Mesendoderm (in vitro differentiated cells): ENCODE measurements at regions not wholly inside any gene's neighbourhood (a gene's known extent, or its start where the extent isn't known, plus 50 kb on each side); places are given as distances from the start of the nearest gene placed in this dataset.

Source experiments
- DNase-seq: peaks from one replicate; pipeline ENCODE4 v3.0.0; 2013
- H2AK5ac ChIP-seq: 2 replicates; pipeline ENCODE4 v1.6.1; 2013; ENCODE audit warnings: low read length, inconsistent platforms
- H2BK120ac ChIP-seq: 2 replicates; pipeline ENCODE4 v1.6.1; 2013; ENCODE audit warnings: low read depth, mild to moderate bottlenecking, low read length, moderate library complexity, mixed read lengths
- H2BK15ac ChIP-seq: replicated peaks from 2 replicates; pipeline ENCODE4 v1.6.1; 2013; ENCODE audit warnings: low read depth, mild to moderate bottlenecking, moderate library complexity
- H2BK5ac ChIP-seq: 2 replicates; pipeline ENCODE4 v1.6.1; 2013; ENCODE audit warnings: low read length, inconsistent platforms
- H3K18ac ChIP-seq: 2 replicates; pipeline ENCODE4 v1.6.1; 2013; ENCODE audit warnings: mild to moderate bottlenecking, low read length, mixed read lengths
- H3K23ac ChIP-seq: one replicate; pipeline ENCODE4 v1.6.1; 2013; ENCODE audit warnings: low read length
- H3K27ac ChIP-seq: 2 replicates; pipeline ENCODE4 v1.5.1; 2013; ENCODE audit warnings: low read depth, mild to moderate bottlenecking, inconsistent platforms, low read length, moderate library complexity
- H3K27me3 ChIP-seq: 2 replicates; pipeline ENCODE4 v1.6.1; 2013; ENCODE audit warnings: low read length, control low read depth, mild to moderate bottlenecking, inconsistent platforms; ENCODE audit not compliant: insufficient read depth, poor library complexity
- H3K36me3 ChIP-seq: 2 replicates; pipeline ENCODE4 v1.6.1; 2013; ENCODE audit warnings: low read length, inconsistent platforms; ENCODE audit not compliant: control insufficient read depth, insufficient read depth
- H3K4ac ChIP-seq: one replicate; pipeline ENCODE4 v1.6.1; 2013; ENCODE audit warnings: low read depth, mild to moderate bottlenecking, low read length, moderate library complexity
- H3K4me1 ChIP-seq: 2 replicates; pipeline ENCODE4 v1.6.1; 2013; ENCODE audit warnings: low read depth, low read length, inconsistent platforms; ENCODE audit not compliant: control insufficient read depth
- H3K4me2 ChIP-seq: 2 replicates; pipeline ENCODE4 v1.6.1; 2013; ENCODE audit warnings: low read length
- H3K4me3 ChIP-seq: 2 replicates; pipeline ENCODE4 v1.5.1; 2013; ENCODE audit warnings: mild to moderate bottlenecking, low read length
- H3K56ac ChIP-seq: one replicate; pipeline ENCODE4 v1.6.1; 2013; ENCODE audit warnings: low read length
- H3K79me1 ChIP-seq: 2 replicates; pipeline ENCODE4 v1.6.1; 2013; ENCODE audit warnings: low read length, inconsistent platforms
- H3K79me2 ChIP-seq: 2 replicates; pipeline ENCODE4 v1.6.1; 2013; ENCODE audit warnings: mild to moderate bottlenecking, low read length; ENCODE audit not compliant: control insufficient read depth, insufficient read depth
- H3K9ac ChIP-seq: 2 replicates; pipeline ENCODE4 v1.6.1; 2013; ENCODE audit warnings: low read length, inconsistent platforms
- H4K5ac ChIP-seq: one replicate; pipeline ENCODE4 v1.6.1; 2013; ENCODE audit warnings: low read length
- H4K8ac ChIP-seq: one replicate; pipeline ENCODE4 v1.6.1; 2013; ENCODE audit warnings: low read depth, mild to moderate bottlenecking, control low read depth, low read length, moderate library complexity
- WGBS: extraction: QIAGEN DNeasy Blood & Tissue Kit; methylation state at CpG from one replicate; pipeline ENCODE4 v1.1.7; 2013; ENCODE audit warnings: low lambda C conversion rate, missing lambda C conversion rate; ENCODE audit not compliant: insufficient coverage; ENCODE audit errors: extremely low coverage; 5-methylcytosine and 5-hydroxymethylcytosine counted together

DNA sequence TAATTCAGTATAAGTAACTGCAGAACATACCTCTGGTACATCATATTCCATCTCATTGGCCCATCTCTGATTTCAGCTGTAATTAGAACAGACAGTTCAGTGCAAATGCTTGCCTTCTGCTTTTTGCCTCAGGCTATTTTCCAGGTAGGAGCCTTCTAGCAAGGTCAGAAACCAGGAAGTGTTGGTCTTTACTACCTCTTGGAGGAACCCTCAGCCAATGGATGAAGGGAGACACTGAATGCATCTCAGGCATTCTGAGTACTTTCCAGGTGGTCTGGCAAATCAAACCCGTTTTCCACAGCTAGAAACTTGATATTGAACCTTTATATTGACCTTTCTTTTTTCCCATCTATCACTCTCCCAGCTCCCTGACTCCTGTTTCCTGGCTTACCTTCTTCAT lies 348.5 kb upstream of the SOX2 start:
- Histone ChIP-seq H3K27me3 (no peaks in the 10 kb centered on the region), H3K4me1 (no peaks in the 10 kb centered on the region), H3K4ac (no peak overlapping the region), H3K9ac (no peak overlapping the region), H4K8ac (no peak overlapping the region), H3K4me2 (no peak overlapping the region), H3K56ac (no peak overlapping the region), H3K79me1 (no peaks in the 10 kb centered on the region), H4K5ac (no peak overlapping the region), H3K4me3 (no peak overlapping the region), H2BK5ac (no peak overlapping the region), H3K27ac (no peak overlapping the region), H2AK5ac (no peak overlapping the region), H2BK120ac (no peak overlapping the region), H2BK15ac (no peak overlapping the region), H3K79me2 (no peaks in the 10 kb centered on the region), H3K18ac (no peak overlapping the region), H3K23ac (no peak overlapping the region), H3K36me3 (no peaks in the 10 kb centered on the region)
- DNase-seq = peak; percentile 14
- WGBS = no CpG with 5 or more reads among the region's 1 CpG

DNA sequence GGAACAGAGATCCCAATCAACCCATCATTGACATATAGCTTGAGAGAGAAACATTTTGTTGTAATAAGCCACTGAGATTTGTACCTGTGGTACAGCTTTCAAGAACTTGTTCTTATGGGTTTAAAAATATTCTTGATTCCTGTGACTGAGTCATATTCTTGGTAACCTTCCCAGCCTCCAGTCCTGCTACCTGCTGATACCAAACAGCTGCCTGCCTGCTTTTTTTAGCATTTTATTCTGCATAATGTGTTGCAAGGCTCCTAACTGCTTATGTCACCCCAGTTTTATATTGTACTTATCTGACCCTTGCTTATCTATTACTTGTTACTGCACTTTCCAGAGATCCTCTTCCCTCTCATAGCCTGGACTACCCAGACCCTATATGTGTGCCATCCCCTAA lies 349.3 kb upstream of the SOX2 start:
- Histone ChIP-seq H3K56ac (no peak overlapping the region), H3K79me1 (no peaks in the 10 kb centered on the region), H3K36me3 (no peaks in the 10 kb centered on the region), H2BK15ac (no peak overlapping the region), H2BK120ac (no peak overlapping the region), H3K9ac (no peak overlapping the region), H3K4me3 (no peak overlapping the region), H2AK5ac (no peak overlapping the region), H4K8ac (no peak overlapping the region), H3K23ac (no peak overlapping the region), H3K4me1 (no peaks in the 10 kb centered on the region), H4K5ac (no peak overlapping the region), H2BK5ac (no peak overlapping the region), H3K18ac (no peak overlapping the region), H3K4ac (no peak overlapping the region), H3K27me3 (no peaks in the 10 kb centered on the region), H3K27ac (no peak overlapping the region), H3K4me2 (no peak overlapping the region), H3K79me2 (no peaks in the 10 kb centered on the region)
- DNase-seq = no peak

DNA sequence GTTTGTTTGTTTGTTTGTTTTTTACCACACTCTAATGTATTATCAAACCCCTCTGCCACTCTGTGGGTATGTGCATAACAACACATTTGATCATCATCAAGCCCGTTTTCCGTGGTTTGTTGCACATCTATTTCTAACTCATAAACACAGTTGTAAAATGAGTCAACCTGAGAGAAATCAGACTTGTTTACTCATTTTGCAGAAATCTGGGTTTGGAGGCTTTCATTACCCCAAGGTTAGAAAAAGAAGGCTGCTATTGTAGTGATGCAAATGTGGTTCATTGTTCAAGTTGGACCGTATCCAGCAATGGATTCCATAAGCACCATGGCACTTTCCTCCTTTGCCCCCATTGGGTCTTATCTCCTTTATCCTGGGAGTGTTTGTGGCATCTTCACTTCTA lies 353.2 kb upstream of the SOX2 start:
- Histone ChIP-seq H3K4me3 (no peak overlapping the region), H3K23ac (no peak overlapping the region), H3K79me2 (no peaks in the 10 kb centered on the region), H4K5ac (no peak overlapping the region), H3K9ac (no peak overlapping the region), H3K56ac (no peak overlapping the region), H2BK120ac (no peak overlapping the region), H3K36me3 (no peaks in the 10 kb centered on the region), H3K27me3 (no peaks in the 10 kb centered on the region), H3K4me1 (no peaks in the 10 kb centered on the region), H3K4ac (no peak overlapping the region), H4K8ac (no peak overlapping the region), H3K27ac (no peak overlapping the region), H3K4me2 (no peak overlapping the region), H3K18ac (no peak overlapping the region), H2AK5ac (no peak overlapping the region), H3K79me1 (no peaks in the 10 kb centered on the region), H2BK5ac (no peak overlapping the region), H2BK15ac (no peak overlapping the region)
- no CpG with 5 or more reads among the region's 3 CpGs for WGBS
- peak; percentile 8 for DNase-seq

DNA sequence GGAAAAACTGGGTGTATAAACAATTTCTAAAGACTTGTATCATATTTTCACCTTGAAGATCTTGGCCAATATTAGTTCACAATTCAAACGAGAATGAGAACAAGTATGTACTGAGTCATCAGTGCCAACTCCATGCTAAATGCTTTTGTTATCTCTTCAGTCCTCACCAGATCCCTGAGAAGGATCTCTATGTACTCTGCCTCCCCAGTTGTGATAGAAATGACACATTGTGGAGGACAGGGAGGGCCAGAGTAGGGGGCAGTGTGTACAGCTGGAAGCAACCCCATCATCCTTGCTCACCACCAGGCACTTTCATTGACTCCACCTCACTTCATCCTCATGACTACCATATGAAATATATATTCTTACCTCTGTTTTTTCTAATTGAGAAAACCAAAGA lies 353.7 kb upstream of the SOX2 start:
- H3K4me1 ChIP-seq = no peaks in the 10 kb centered on the region
- no peaks in the 10 kb centered on the region for H3K79me2 ChIP-seq
- H2BK15ac ChIP-seq = no peak overlapping the region
- DNase-seq = peak; percentile 20
- H3K27me3 ChIP-seq = no peaks in the 10 kb centered on the region
- no peak overlapping the region for H3K23ac ChIP-seq
- H3K18ac ChIP-seq = no peak overlapping the region
- H3K56ac ChIP-seq = no peak overlapping the region
- H3K4me3 ChIP-seq = no peak overlapping the region
- no CpG with 5 or more reads among the region's 1 CpG for WGBS
- H3K27ac ChIP-seq = no peak overlapping the region
- H3K79me1 ChIP-seq = no peaks in the 10 kb centered on the region
- H2BK120ac ChIP-seq = no peak overlapping the region
- no peak overlapping the region for H2BK5ac ChIP-seq
- no peaks in the 10 kb centered on the region for H3K36me3 ChIP-seq
- H2AK5ac ChIP-seq = no peak overlapping the region
- no peak overlapping the region for H4K5ac ChIP-seq
- no peak overlapping the region for H4K8ac ChIP-seq
- no peak overlapping the region for H3K4ac ChIP-seq
- no peak overlapping the region for H3K4me2 ChIP-seq
- H3K9ac ChIP-seq = no peak overlapping the region

DNA sequence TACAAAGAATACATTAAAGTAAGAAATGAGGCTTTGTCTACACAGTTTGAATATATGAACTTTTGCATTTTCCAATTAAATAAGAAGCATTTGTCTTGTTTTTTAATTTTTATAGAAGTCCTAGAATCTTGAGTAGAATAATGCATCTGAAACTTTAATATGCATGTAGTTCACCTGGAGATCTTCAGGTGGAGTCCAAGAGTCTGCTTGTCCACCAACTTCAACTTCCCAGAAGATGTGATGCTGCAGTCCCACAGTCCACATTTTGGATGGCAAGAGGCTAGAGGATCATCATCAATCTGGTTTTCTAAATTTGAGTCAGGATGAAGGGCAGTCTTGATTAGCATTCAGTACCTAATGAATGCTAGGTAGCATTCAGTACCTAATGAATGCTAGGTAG lies 357.6 kb upstream of the SOX2 start:
- no peak for DNase-seq
- Histone ChIP-seq H3K4me3 (no peak overlapping the region), H3K36me3 (no peaks in the 10 kb centered on the region), H3K4me1 (no peaks in the 10 kb centered on the region), H2BK15ac (no peak overlapping the region), H3K23ac (no peak overlapping the region), H4K5ac (no peak overlapping the region), H3K79me2 (no peaks in the 10 kb centered on the region), H3K79me1 (no peaks in the 10 kb centered on the region), H3K4me2 (no peak overlapping the region), H4K8ac (no peak overlapping the region), H2AK5ac (no peak overlapping the region), H3K18ac (no peak overlapping the region), H3K56ac (no peak overlapping the region), H3K27me3 (no peaks in the 10 kb centered on the region), H3K9ac (no peak overlapping the region), H2BK5ac (no peak overlapping the region), H3K4ac (no peak overlapping the region), H2BK120ac (no peak overlapping the region), H3K27ac (no peak overlapping the region)

DNA sequence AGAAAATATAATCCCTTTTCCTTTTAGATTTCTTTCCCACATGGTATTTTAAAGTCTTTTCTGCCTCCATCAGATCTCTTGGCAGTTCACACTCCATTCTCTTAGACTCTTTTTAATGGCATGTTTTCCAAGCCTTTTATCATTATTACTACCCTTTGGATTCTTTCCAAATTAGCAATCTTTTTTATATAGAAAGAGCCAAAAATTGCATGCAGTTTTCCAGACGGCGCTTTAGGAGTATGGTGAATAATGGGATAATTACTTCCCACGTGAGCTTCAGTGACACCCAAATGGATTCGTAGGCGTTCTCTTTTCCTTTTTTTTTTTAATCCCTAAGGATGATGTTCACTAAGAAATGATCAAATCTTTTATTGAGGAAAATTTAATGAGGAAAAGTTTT lies 354.8 kb upstream of the DNAJC19 start:
- WGBS = no CpG with 5 or more reads among the region's 5 CpGs

More for the DNA sequence above, 354.8 kb upstream of the DNAJC19 start:
- H3K9ac ChIP-seq = no peak overlapping the region
- no peak overlapping the region for H3K4me3 ChIP-seq
- H4K8ac ChIP-seq = no peak overlapping the region
- no peak overlapping the region for H4K5ac ChIP-seq
- H2BK5ac ChIP-seq = no peak overlapping the region
- no peak overlapping the region for H3K4me2 ChIP-seq
- H3K79me1 ChIP-seq = no peaks in the 10 kb centered on the region
- H3K56ac ChIP-seq = no peak overlapping the region
- H3K4me1 ChIP-seq = no peaks in the 10 kb centered on the region
- no peak overlapping the region for H3K27ac ChIP-seq
- no peak overlapping the region for H3K23ac ChIP-seq
- no peak overlapping the region for H3K4ac ChIP-seq
- H3K36me3 ChIP-seq = no peaks in the 10 kb centered on the region
- no peak overlapping the region for H2AK5ac ChIP-seq
- no peak overlapping the region for H3K18ac ChIP-seq
- no peaks in the 10 kb centered on the region for H3K79me2 ChIP-seq
- no peak overlapping the region for H2BK15ac ChIP-seq
- H2BK120ac ChIP-seq = no peak overlapping the region
- H3K27me3 ChIP-seq = no peaks in the 10 kb centered on the region
- DNase-seq = no peak
